HepG2 (cell line): ENCODE measurements at regions not wholly inside any gene's neighbourhood (a gene's known extent, or its start where the extent isn't known, plus 50 kb on each side); places are given as distances from the start of the nearest gene placed in this dataset.

Experiments used
- ATAC-seq: fragments of 200-7000 bp; cut with Tn5 transposase; 3 replicates; pipeline ENCODE4 v1.9.1; 2020; ENCODE audit warnings: mild to moderate bottlenecking, moderate library complexity
- BruUV-seq: library from RNA; stranded (reverse); fragments of 400-500 nt; replicated peaks from 2 replicates; lab custom pipeline; 2021; lab: Mats Ljungman, UMichigan
- CTCF ChIA-PET: fragments of 300-600 bp; formaldehyde crosslinking; extraction: SDS; loops from one replicate; lab custom pipeline; 2021; ENCODE audit warnings: low total read pairs, inconsistent platforms, low intra/inter-chr PET ratio; lab: Yijun Ruan, JAX
- POLR2A ChIA-PET: fragments of 350-600 bp; sonication (Branson Sonifier 250); formaldehyde crosslinking; loops from one replicate; lab custom pipeline; 2020; ENCODE audit warnings: antibody characterized with exemption, inconsistent platforms; lab: Yijun Ruan, JAX
- DNase-seq: peaks from one replicate; pipeline ENCODE4 v3.0.0-alpha.2; 2015; ENCODE audit warnings: low spot score
- FAIRE-seq: peaks from 3 replicates; lab custom pipeline; 2011; peaks lifted over from hg19 to GRCh38; lab: Jason Lieb, UNC
- H2AFZ ChIP-seq: one replicate; pipeline ENCODE4 v1.6.1; 2011; ENCODE audit warnings: low read length, inconsistent platforms
- H3K27ac ChIP-seq: fragments of 300-600 bp; 3 replicates; pipeline ENCODE4 v1.8.0; 2011; ENCODE audit warnings: mixed run types, mild to moderate bottlenecking, mixed read lengths, low read length, inconsistent platforms; ENCODE audit not compliant: insufficient read depth; ENCODE audit errors: extremely low read length
- H3K27me3 ChIP-seq, 2 experiments: fragments of 200-600 bp in 1 of 2; 2 replicates in 1 of 2; 3 replicates in 1 of 2; pipeline versions ENCODE4 v1.6.0 to v1.8.0; 2011; ENCODE audit warnings: low read length in 2 of 2, mild to moderate bottlenecking in 2 of 2, moderate library complexity in 2 of 2, inconsistent platforms in 1 of 2; ENCODE audit not compliant: insufficient read depth in 2 of 2, control insufficient read depth in 1 of 2
- H3K36me3 ChIP-seq, 2 experiments: fragments of 200-600 bp in 1 of 2; replicated peaks in 1 of 2; 2 replicates in 1 of 2; 3 replicates in 1 of 2; pipeline versions ENCODE4 v1.5.1 to v1.8.0; 2011; ENCODE audit warnings: low read length in 2 of 2, inconsistent platforms in 1 of 2; ENCODE audit not compliant: insufficient read depth in 2 of 2, control insufficient read depth in 1 of 2
- H3K4me1 ChIP-seq: 2 replicates; pipeline ENCODE4 v1.5.1; 2012; ENCODE audit warnings: low read length, inconsistent platforms; ENCODE audit not compliant: insufficient read depth
- H3K4me2 ChIP-seq: 2 replicates; pipeline ENCODE4 v1.6.0; 2011; ENCODE audit warnings: low read depth, low read length, inconsistent platforms
- H3K4me3 ChIP-seq, 3 experiments: fragments of 200-600 bp in 1 of 3; sonication (generic), shearing (Covaris generic) in 1 of 3; replicated peaks in 1 of 3; 2 replicates each; pipeline ENCODE4 v1.5.1; 2011 to 2016; ENCODE audit warnings: low read length in 3 of 3, inconsistent platforms in 2 of 3, low read depth in 2 of 3, mild to moderate bottlenecking in 2 of 3, control low read depth in 1 of 3, mixed read lengths in 1 of 3; ENCODE audit not compliant: insufficient read depth in 1 of 3
- H3K79me2 ChIP-seq: one replicate; pipeline ENCODE4 v1.6.1; 2011; ENCODE audit warnings: low read length, inconsistent platforms; ENCODE audit not compliant: insufficient read depth
- H3K9ac ChIP-seq: 2 replicates; pipeline ENCODE4 v1.6.0; 2011; ENCODE audit warnings: mild to moderate bottlenecking, low read depth, low read length, inconsistent platforms; ENCODE audit not compliant: insufficient read depth
- H3K9me3 ChIP-seq: 2 replicates; pipeline ENCODE4 v1.5.1; 2012; ENCODE audit warnings: mild to moderate bottlenecking, low read length
- H4K20me1 ChIP-seq: 2 replicates; pipeline ENCODE4 v1.6.0; 2011; ENCODE audit warnings: inconsistent platforms, mild to moderate bottlenecking, low read length, moderate library complexity; ENCODE audit not compliant: insufficient read depth
- CC2D1A ChIP-seq: sonication (generic); formaldehyde crosslinking; IDR thresholded peaks from 2 replicates; pipeline ENCODE4 v1.8.1; 2023; ENCODE audit warnings: mild to moderate bottlenecking, missing genetic modification reagents
- DMAP1 ChIP-seq: IDR thresholded peaks from 2 replicates; pipeline ENCODE4 v1.6.1; 2016
- FOXC1 ChIP-seq: sonication (generic); formaldehyde crosslinking; IDR thresholded peaks from 2 replicates; pipeline ENCODE4 v1.8.0; 2022; ENCODE audit warnings: mild to moderate bottlenecking, missing genetic modification reagents, borderline replicate concordance
- HIC2 ChIP-seq: sonication (generic); formaldehyde crosslinking; IDR thresholded peaks from 2 replicates; pipeline ENCODE4 v1.9.0; 2022; ENCODE audit warnings: low read depth, missing genetic modification reagents
- SMAD3 ChIP-seq: sonication (generic); formaldehyde crosslinking; IDR thresholded peaks from 2 replicates; pipeline ENCODE4 v1.4.0; 2020; ENCODE audit warnings: missing genetic modification reagents
- ZNF235 ChIP-seq: sonication (generic); formaldehyde crosslinking; IDR thresholded peaks from 2 replicates; pipeline ENCODE4 v1.8.1; 2023; ENCODE audit warnings: mild to moderate bottlenecking, missing genetic modification reagents, borderline replicate concordance
- ZNF674 ChIP-seq: sonication (generic); formaldehyde crosslinking; IDR thresholded peaks from 2 replicates; pipeline ENCODE4 v1.5.0; 2020; ENCODE audit warnings: low read depth, mild to moderate bottlenecking, missing genetic modification reagents
- WGBS: methylation state at CpG from one replicate; pipeline ENCODE4 v1.1.6; 2017; ENCODE audit warnings: low lambda C conversion rate; 5-methylcytosine and 5-hydroxymethylcytosine counted together
- in situ Hi-C: cut with HindIII; loops from 2 replicates; pipeline ENCODE4 v1.10.0; 2017; ENCODE audit warnings: low pct_unique_long_range_greater_than_20kb; ENCODE audit not compliant: extremely low pct_ligation_motif_present
- intact Hi-C: fragments of 100-400 bp; cut with micrococcal nuclease; formaldehyde crosslinking; loops from one replicate; pipeline ENCODE4 v1.10.0; 2022; ENCODE audit not compliant: unreplicated experiment

DNA sequence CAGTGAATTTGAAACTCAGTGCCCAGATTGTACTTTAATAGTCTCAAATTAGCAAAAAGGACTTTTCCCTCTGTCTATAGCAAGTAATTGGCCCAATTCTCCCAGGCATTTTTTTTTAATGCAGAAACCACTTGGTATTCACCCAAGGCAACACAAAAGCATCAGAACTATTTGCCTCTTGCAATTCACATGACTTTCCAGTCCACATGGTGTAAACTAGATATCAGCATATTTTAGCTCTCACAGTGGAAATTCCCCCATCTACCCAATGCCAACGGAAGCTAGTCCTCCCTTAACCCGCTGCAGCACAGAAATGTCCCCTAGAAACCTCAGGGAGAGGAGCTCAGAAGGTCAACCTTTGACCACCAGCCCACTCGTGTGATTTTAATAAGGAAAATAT lies 103.4 kb upstream of the CDYL start:
- no peaks in the 10 kb centered on the region for H3K9me3 ChIP-seq
- TF ChIP-seq CC2D1A (CRISPR knock-in tag) (no peak), FOXC1 (CRISPR knock-in tag) (no peak), ZNF674 (CRISPR knock-in tag) (no peak), ZNF235 (CRISPR knock-in tag) (no peak), HIC2 (no peak), SMAD3 (CRISPR knock-in tag) (no peak)
- FAIRE-seq = no peak
- H3K4me1 ChIP-seq = no peaks in the 10 kb centered on the region
- H3K27me3 ChIP-seq = peaks cover 0 to 28% of the 10 kb centered on the region in 2 experiments; a peak in 3 of 5 replicates
- H3K27ac ChIP-seq = no peak overlapping the region
- no TSS peak for BruUV-seq
- ChIA-PET POLR2A (no interaction called here), CTCF (no interaction called here)
- no peaks in the 10 kb centered on the region for H3K36me3 ChIP-seq
- no peaks in the 10 kb centered on the region for H3K79me2 ChIP-seq
- no peaks in the 10 kb centered on the region for H4K20me1 ChIP-seq
- H3K9ac ChIP-seq = no peak overlapping the region
- H3K4me2 ChIP-seq = no peak overlapping the region
- H2AFZ ChIP-seq = no peak overlapping the region
- no peak for DNase-seq
- H3K4me3 ChIP-seq = no peak overlapping the region
- in situ Hi-C loops = no loop called here
- WGBS = 15% methylated on average over 3 of the region's 3 CpGs
- no peak for ATAC-seq
- intact Hi-C loops = no loop called here

DNA sequence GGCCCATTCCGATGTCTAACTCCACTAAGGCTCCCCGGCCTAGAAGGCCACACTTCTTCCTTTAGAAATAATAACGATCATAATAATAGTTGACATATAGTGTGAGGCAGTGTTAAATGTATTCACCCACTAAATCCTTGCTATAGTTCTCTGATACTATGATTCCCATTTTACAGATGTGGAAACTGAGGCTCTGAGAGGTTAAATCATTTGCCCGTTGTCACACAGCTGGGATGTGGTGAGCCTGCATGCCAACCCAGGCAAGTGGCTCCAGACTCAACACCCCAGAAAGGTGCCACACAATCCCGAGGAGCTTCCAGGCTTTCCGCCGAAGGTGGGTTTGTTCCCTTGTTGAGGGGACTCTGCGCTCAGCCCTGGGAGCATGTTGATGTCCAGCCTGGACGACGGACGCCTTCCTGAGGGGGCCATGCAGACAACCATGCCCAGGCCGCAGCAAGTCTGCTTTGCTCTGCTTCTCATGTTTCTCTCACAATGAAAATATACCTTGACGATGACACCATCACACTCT lies 104.6 kb upstream of the CDYL start:
- no TSS peak for BruUV-seq
- intact Hi-C loops (no loop called here), in situ Hi-C loops (no loop called here)
- ATAC-seq = no peak
- peaks cover 0 to 25% of the 10 kb centered on the region in 2 experiments; a peak in 1 of 5 replicates for H3K27me3 ChIP-seq
- CTCF ChIA-PET = no interaction called here
- no peak overlapping the region for H3K4me2 ChIP-seq
- no peak overlapping the region for H3K27ac ChIP-seq
- no peak for DNase-seq
- H2AFZ ChIP-seq = no peak overlapping the region
- no peaks in the 10 kb centered on the region for H3K36me3 ChIP-seq
- no peak for TF ChIP-seq DMAP1 (CRISPR knock-in tag)
- H3K4me3 ChIP-seq = no peak overlapping the region
- H3K9ac ChIP-seq = no peak overlapping the region
- POLR2A ChIA-PET = no interaction called here
- no peaks in the 10 kb centered on the region for H3K9me3 ChIP-seq
- H4K20me1 ChIP-seq = no peaks in the 10 kb centered on the region
- H3K4me1 ChIP-seq = no peaks in the 10 kb centered on the region
- 19% methylated on average over 6 of the region's 13 CpGs for WGBS
- H3K79me2 ChIP-seq = no peaks in the 10 kb centered on the region
- no peak for FAIRE-seq
